SK-N-SH (cell line): ENCODE measurements at regions not wholly inside any gene's neighbourhood (a gene's known extent, or its start where the extent isn't known, plus 50 kb on each side); places are given as distances from the start of the nearest gene placed in this dataset.

Source experiments
- CTCF ChIA-PET: fragments of 300-600, 350-600 bp; formaldehyde crosslinking; extraction: SDS; loops from one replicate; lab custom pipeline; 2021; lab: Yijun Ruan, JAX
- POLR2A ChIA-PET: fragments of 350-600 bp; sonication (Branson Sonifier 250); formaldehyde crosslinking; extraction: SDS; loops from one replicate; lab custom pipeline; 2020; ENCODE audit warnings: antibody characterized with exemption, inconsistent platforms; lab: Yijun Ruan, JAX
- DNase-seq: peaks from one replicate; pipeline ENCODE4 v3.0.0; 2012
- H2AFZ ChIP-seq: fragments of 200-600 bp; sonication (generic); 2 replicates; pipeline ENCODE4 v1.8.1; 2016; ENCODE audit warnings: antibody characterized with exemption, mild to moderate bottlenecking, low read depth
- H3F3A ChIP-seq: fragments of 200-600 bp; sonication (generic); replicated peaks from 2 replicates; pipeline ENCODE3; 2016; ENCODE audit warnings: antibody characterized with exemption, mild to moderate bottlenecking; ENCODE audit not compliant: insufficient read depth
- H3K27ac ChIP-seq, 2 experiments: fragments of 200-500 bp in 1 of 2; fragments of 200-600 bp in 1 of 2; sonication (Bioruptor generic) in 1 of 2; sonication (generic), shearing (Covaris generic) in 1 of 2; 2 replicates each; pipeline versions ENCODE4 v1.5.1 to v1.6.1; 2014 to 2016; ENCODE audit warnings: low read depth in 2 of 2, inconsistent platforms in 1 of 2, low read length in 1 of 2, mild to moderate bottlenecking in 1 of 2, mixed read lengths in 1 of 2
- H3K27me3 ChIP-seq: fragments of 200-600 bp; sonication (generic), shearing (Covaris generic); 2 replicates; pipeline ENCODE4 v1.6.1; 2016; ENCODE audit warnings: mixed run types; ENCODE audit not compliant: insufficient read depth
- H3K36me3 ChIP-seq, 2 experiments: fragments of 200-500 bp in 1 of 2; fragments of 200-600 bp in 1 of 2; sonication (Bioruptor generic) in 1 of 2; sonication (generic) in 1 of 2; replicated peaks in 1 of 2; 2 replicates each; pipeline versions ENCODE3 to v1.5.1; 2014 to 2016; ENCODE audit warnings: low read length in 1 of 2, mild to moderate bottlenecking in 1 of 2; ENCODE audit not compliant: insufficient read depth in 2 of 2, control insufficient read depth in 1 of 2
- H3K4me1 ChIP-seq, 2 experiments: fragments of 200-500 bp in 1 of 2; fragments of 200-600 bp in 1 of 2; sonication (Bioruptor generic) in 1 of 2; sonication (generic), shearing (Covaris generic) in 1 of 2; 2 replicates each; pipeline versions ENCODE4 v1.5.1 to v1.6.1; 2014 to 2016; ENCODE audit warnings: low read depth in 1 of 2, low read length in 1 of 2, mixed run types in 1 of 2; ENCODE audit not compliant: insufficient read depth in 2 of 2, control insufficient read depth in 1 of 2
- H3K4me2 ChIP-seq: fragments of 200-600 bp; sonication (generic), shearing (Covaris generic); 2 replicates; pipeline ENCODE4 v1.6.1; 2017; ENCODE audit warnings: mixed run types
- H3K4me3 ChIP-seq, 2 experiments: fragments of 200-500 bp in 1 of 2; fragments of 200-600 bp in 1 of 2; sonication (Bioruptor generic) in 1 of 2; sonication (generic), shearing (Covaris generic) in 1 of 2; 2 replicates each; pipeline versions ENCODE4 v1.5.1 to v1.8.1; 2014 to 2016; ENCODE audit warnings: low read depth in 2 of 2, inconsistent platforms in 1 of 2, low read length in 1 of 2, mild to moderate bottlenecking in 1 of 2, mixed read lengths in 1 of 2, moderate library complexity in 1 of 2
- H3K79me2 ChIP-seq: fragments of 200-600 bp; sonication (generic); 2 replicates; pipeline ENCODE4 v1.8.1; 2017; ENCODE audit warnings: mild to moderate bottlenecking; ENCODE audit not compliant: insufficient read depth
- H3K9ac ChIP-seq: fragments of 200-600 bp; sonication (generic); 2 replicates; pipeline ENCODE4 v1.6.1; 2017; ENCODE audit warnings: mixed run types
- H3K9me2 ChIP-seq: fragments of 200-600 bp; sonication (generic); 2 replicates; pipeline ENCODE4 v1.6.1; 2017; ENCODE audit warnings: mixed run types
- H3K9me3 ChIP-seq: fragments of 200-600 bp; sonication (generic); 2 replicates; pipeline ENCODE4 v1.6.1; 2017; ENCODE audit warnings: mixed run types, mild to moderate bottlenecking, moderate library complexity
- H4K20me1 ChIP-seq: fragments of 200-600 bp; sonication (generic); 2 replicates; pipeline ENCODE4 v1.6.1; 2017; ENCODE audit warnings: mild to moderate bottlenecking, mixed run types; ENCODE audit not compliant: insufficient read depth
- CTCF ChIP-seq: fragments of 200-600 bp; sonication (generic); IDR thresholded peaks from 2 replicates; pipeline ENCODE4 v1.6.1; 2017; ENCODE audit warnings: antibody characterized with exemption, mild to moderate bottlenecking, moderate library complexity
- EZH2phosphoT487 ChIP-seq: fragments of 200-600 bp; sonication (generic); IDR thresholded peaks from 2 replicates; pipeline ENCODE4 v1.6.1; 2017; ENCODE audit warnings: low read depth, mixed run types, mild to moderate bottlenecking, antibody characterized with exemption, moderate library complexity, borderline replicate concordance
- FOSL2 ChIP-seq: IDR thresholded peaks from 2 replicates; pipeline ENCODE4 v1.4.0; 2012; ENCODE audit warnings: low read depth, mild to moderate bottlenecking, moderate library complexity, borderline replicate concordance
- FOXJ3 ChIP-seq: sonication (generic); formaldehyde crosslinking; IDR thresholded peaks from 2 replicates; pipeline ENCODE4 v1.5.1; 2020; ENCODE audit warnings: mild to moderate bottlenecking, missing genetic modification reagents
- FOXM1 ChIP-seq: IDR thresholded peaks from 2 replicates; pipeline ENCODE4 v1.4.0; 2012; ENCODE audit warnings: low read depth, mild to moderate bottlenecking
- JUND ChIP-seq: IDR thresholded peaks from 2 replicates; pipeline ENCODE4 v1.4.0; 2012
- MEF2A ChIP-seq: IDR thresholded peaks from 2 replicates; pipeline ENCODE4 v1.4.0; 2012; ENCODE audit warnings: low read depth, borderline replicate concordance
- NFIC ChIP-seq: IDR thresholded peaks from 2 replicates; pipeline ENCODE4 v1.4.0; 2012; ENCODE audit warnings: borderline replicate concordance
- NRF1 ChIP-seq: IDR thresholded peaks from 2 replicates; pipeline ENCODE4 v1.6.1; 2012; ENCODE audit warnings: low read depth, mild to moderate bottlenecking, low read length
- RAD21 ChIP-seq: IDR thresholded peaks from 2 replicates; pipeline ENCODE4 v1.6.1; 2012; ENCODE audit warnings: mild to moderate bottlenecking, low read length
- RCOR1 ChIP-seq: fragments of 150-350 bp; IDR thresholded peaks from 2 replicates; pipeline ENCODE4 v1.6.1; 2017; ENCODE audit warnings: antibody characterized with exemption, low read length
- RFX5 ChIP-seq: IDR thresholded peaks from 2 replicates; pipeline ENCODE4 v1.6.1; 2012; ENCODE audit warnings: mild to moderate bottlenecking, improper control_type of control experiment, low read length
- RXRA ChIP-seq: IDR thresholded peaks from 2 replicates; pipeline ENCODE4 v1.4.0; 2012; ENCODE audit warnings: low read depth, mild to moderate bottlenecking, borderline replicate concordance
- SMC3 ChIP-seq: IDR thresholded peaks from 2 replicates; pipeline ENCODE4 v1.6.1; 2012; ENCODE audit warnings: low read depth, low read length, improper control_type of control experiment
- TCF12 ChIP-seq: IDR thresholded peaks from 2 replicates; pipeline ENCODE4 v1.4.0; 2012
- USF2 ChIP-seq: fragments of 150-350 bp; IDR thresholded peaks from 2 replicates; pipeline ENCODE4 v1.6.1; 2017; ENCODE audit warnings: antibody characterized with exemption, low read length, low read depth, borderline replicate concordance
- YY1 ChIP-seq: IDR thresholded peaks from 2 replicates; pipeline ENCODE4 v1.4.0; 2012; ENCODE audit warnings: low read depth, mild to moderate bottlenecking
- ZBTB33 ChIP-seq: IDR thresholded peaks from 2 replicates; pipeline ENCODE4 v1.4.0; 2012; ENCODE audit warnings: low read depth, borderline replicate concordance
- WGBS: methylation state at CpG from one replicate; pipeline ENCODE4 v1.1.6; 2017; ENCODE audit warnings: low lambda C conversion rate; 5-methylcytosine and 5-hydroxymethylcytosine counted together

- no peak for TF ChIP-seq ZBTB33
- TF ChIP-seq RAD21, result no peak
- TF ChIP-seq NRF1, result no peak
- no peak for TF ChIP-seq RXRA
- TF ChIP-seq YY1, result no peak
- TF ChIP-seq SMC3, result no peak
- no peak for TF ChIP-seq TCF12
- no peak for TF ChIP-seq JUND
- TF ChIP-seq FOSL2, result no peak
- no peak for TF ChIP-seq RCOR1
- no peak for TF ChIP-seq FOXM1
- TF ChIP-seq MEF2A, result no peak
- TF ChIP-seq, all 33 proteins: peak for 0
These were observed 85.0 kb downstream of the CHD9NB start (continued) for GRCh38 chr16:52967744-52968143.

- Histone ChIP-seq H3F3A (no peaks in the 10 kb centered on the region), H3K27ac (no peak overlapping the region), H4K20me1 (no peaks in the 10 kb centered on the region), H3K4me3 (no peak overlapping the region), H3K4me1 (no peaks in the 10 kb centered on the region), H3K27me3 (no peaks in the 10 kb centered on the region), H3K9me3 (no peaks in the 10 kb centered on the region), H3K9ac (no peak overlapping the region), H3K4me2 (no peak overlapping the region), H2AFZ (no peak overlapping the region), H3K9me2 (no peaks in the 10 kb centered on the region), H3K79me2 (no peaks in the 10 kb centered on the region), H3K36me3 (no peaks in the 10 kb centered on the region)
- ChIA-PET POLR2A (no interaction called here), CTCF (interaction anchor here (0.9 to 1.6 kb wide), 2 partner anchors 13 to 58 kb away, joined by 3 to 5 read pairs; no protein-coding TSS in a partner anchor)
- no peak for TF ChIP-seq EZH2phosphoT487
- WGBS, result 35% methylated on average over 2 of the region's 2 CpGs
- DNase-seq, result no peak
These were observed 88.4 kb downstream of the CHD9NB start for GRCh38 chr16:52964290-52964689.

GRCh38 chr16:52963855-52964242, 88.8 kb downstream of the CHD9NB start:
- H3K4me3 ChIP-seq, result no peak overlapping the region
- POLR2A ChIA-PET, result no interaction called here
- no peak for TF ChIP-seq YY1
- no peak for TF ChIP-seq NFIC
- no peak for TF ChIP-seq FOXJ3 (CRISPR knock-in tag)
- TF ChIP-seq USF2, result no peak
- TF ChIP-seq CTCF, result no peak
- TF ChIP-seq EZH2phosphoT487, result no peak
- TF ChIP-seq ZBTB33, result no peak
- TF ChIP-seq RAD21, result no peak
- no peak for TF ChIP-seq RCOR1
- no peak for TF ChIP-seq RFX5
- no peak for TF ChIP-seq RXRA
- no peaks in the 10 kb centered on the region for H3K79me2 ChIP-seq
- no peaks in the 10 kb centered on the region for H3K9me2 ChIP-seq
- no peak overlapping the region for H3K9ac ChIP-seq
- H3K27me3 ChIP-seq, result no peaks in the 10 kb centered on the region
- DNase-seq, result no peak
- no peaks in the 10 kb centered on the region for H3F3A ChIP-seq
- no peaks in the 10 kb centered on the region for H3K9me3 ChIP-seq
- no peaks in the 10 kb centered on the region for H3K4me1 ChIP-seq
- H2AFZ ChIP-seq, result no peak overlapping the region
- H3K36me3 ChIP-seq, result no peaks in the 10 kb centered on the region
- H3K27ac ChIP-seq, result no peak overlapping the region
- 11% methylated on average over 4 of the region's 4 CpGs for WGBS
- H4K20me1 ChIP-seq, result no peaks in the 10 kb centered on the region
- no peak overlapping the region for H3K4me2 ChIP-seq
- CTCF ChIA-PET, result interaction anchor here (0.9 to 1.6 kb wide), 2 partner anchors 13 to 58 kb away, joined by 3 to 5 read pairs; no protein-coding TSS in a partner anchor
